HG02763 (cell line): ENCODE measurements at regions not wholly inside any gene's neighbourhood (a gene's known extent, or its start where the extent isn't known, plus 50 kb on each side); places are given as distances from the start of the nearest gene placed in this dataset.

Experiments
- ATAC-seq: cut with Tn5 transposase; IDR thresholded peaks from one replicate; pipeline ENCODE4 v1.9.1; 2021; ENCODE audit warnings: mild to moderate bottlenecking, moderate library complexity; ENCODE audit not compliant: unreplicated experiment

DNA sequence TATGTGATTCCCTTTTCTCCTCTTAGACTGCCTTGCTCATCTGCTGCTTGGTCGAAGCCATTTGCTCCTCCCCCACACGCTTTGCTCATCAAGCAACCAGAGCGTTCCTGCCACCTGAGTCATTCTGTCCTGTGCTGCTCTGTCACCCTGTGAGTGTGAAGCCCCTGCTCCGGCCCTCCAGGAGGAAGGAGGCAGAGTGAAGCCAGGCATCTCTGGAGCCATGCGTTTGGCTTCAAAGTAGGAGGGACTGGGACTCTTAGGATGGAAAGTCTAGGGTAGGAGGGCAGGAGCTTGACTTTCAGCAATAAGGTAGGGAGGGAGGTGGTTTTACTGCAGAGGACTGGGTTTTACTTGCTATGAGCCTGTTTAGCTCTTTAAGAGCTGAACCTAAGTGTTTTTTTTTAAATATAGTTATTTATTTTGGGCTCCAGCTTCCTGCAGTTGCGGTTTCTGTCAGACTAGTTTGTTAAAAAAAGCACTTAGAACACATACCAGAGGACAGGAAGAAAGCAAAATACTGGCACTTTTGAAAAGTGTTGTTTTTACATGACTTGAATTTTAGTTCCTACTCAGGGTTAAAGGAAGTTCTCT lies 63.6 kb downstream of the SPINK2 start:
- ATAC-seq: peak; percentile 90

DNA sequence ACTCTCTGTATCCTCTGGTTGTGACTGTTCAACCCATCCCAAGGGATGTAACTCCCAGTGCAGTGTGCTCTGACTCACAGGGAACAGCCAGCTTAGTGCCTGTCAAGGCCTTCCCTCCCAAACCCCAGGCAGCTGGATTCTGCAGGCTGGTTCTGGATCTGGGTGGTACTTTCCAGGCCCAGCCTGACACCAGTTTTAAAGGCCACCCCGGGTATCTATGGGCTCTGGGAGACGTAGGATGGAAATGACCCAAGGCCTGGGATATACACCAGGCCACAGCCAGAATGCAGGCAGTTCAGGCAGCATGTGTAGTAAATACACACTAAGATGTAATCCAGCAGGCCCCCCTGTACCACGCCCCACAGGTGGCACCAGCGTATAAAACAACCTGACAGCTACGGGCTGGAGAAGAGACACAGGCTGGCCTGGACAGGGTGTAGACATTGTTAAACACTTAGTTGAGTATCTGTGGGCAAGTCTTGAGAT lies 64.2 kb downstream of the SPINK2 start:
- peak; percentile 41 for ATAC-seq

DNA sequence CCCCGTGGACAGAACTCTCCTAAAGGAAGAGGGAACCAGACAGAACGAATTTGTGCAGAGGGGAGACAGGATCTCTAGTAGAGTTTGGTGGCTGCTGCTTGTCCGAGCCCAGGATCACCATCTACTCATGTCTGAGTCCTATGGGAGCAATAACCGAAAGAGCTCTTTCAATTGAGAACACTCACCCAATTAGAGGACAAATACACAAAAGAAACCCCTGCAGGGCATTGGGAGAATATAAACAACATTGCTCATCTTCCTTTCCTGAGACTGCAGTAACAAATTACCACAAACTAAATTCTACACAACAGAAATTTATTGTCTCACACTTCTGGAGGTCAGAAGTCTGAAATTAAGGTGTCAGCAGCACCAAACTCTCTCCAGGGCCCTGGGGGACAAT lies 65.6 kb downstream of the SPINK2 start:
- no peak for ATAC-seq

DNA sequence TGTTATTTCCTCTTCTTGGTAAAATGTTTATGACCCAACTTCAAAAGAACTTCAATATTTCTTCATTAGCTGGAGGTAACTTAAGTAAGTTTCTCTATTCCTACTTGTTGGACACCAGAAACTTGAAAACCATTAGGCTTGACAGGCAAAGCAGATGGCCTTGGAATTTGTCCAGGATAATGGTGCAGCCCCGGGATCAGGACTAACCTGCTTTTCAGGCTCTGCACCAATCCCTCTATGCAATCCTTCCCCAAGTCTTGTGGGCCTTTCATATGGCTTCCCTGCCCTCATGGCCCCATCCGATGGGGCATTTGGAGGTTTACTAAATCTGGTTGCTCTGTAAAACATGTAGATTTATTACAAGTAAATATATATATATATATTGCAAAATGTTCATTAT lies 68.5 kb downstream of the SPINK2 start:
- no peak for ATAC-seq

DNA sequence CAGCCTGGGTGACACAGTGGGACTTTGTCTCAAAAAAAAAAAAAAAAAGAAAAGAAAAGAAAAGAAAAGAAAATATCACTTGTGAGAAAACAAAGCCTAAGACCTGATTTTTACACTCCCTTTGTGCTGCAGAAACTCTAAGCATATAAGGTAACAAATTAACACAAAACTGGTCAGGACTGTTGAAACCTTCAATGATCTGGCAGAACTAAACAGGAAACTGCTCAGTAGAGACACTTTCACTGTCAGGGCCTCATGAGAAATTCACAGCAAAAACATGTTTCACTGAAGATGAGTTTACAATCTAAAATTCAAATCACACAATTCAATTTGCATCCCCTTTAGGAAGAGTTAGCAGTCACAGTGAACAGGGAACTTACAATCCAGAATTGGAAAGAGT lies 69.1 kb upstream of the HOPX start:
- ATAC-seq: no peak

DNA sequence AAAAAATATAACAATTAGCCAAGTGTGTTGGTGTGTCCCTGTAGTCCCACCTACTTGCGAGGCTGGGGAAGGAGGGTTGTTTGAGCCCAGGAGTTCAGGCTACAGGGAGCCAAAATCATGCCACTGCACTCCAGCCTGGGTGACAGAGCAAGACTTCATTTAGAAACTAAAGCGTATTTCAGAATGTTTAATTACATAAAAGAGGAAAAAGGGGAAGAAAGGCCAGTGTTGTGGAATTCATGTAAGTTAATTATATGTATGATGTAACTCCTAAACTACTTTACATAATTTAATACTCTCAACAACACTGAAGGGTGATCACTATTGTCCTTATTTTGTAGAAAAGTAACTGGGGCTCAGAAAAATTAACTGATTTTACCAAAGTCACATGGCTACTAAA lies 67.2 kb upstream of the HOPX start:
- ATAC-seq: no peak

DNA sequence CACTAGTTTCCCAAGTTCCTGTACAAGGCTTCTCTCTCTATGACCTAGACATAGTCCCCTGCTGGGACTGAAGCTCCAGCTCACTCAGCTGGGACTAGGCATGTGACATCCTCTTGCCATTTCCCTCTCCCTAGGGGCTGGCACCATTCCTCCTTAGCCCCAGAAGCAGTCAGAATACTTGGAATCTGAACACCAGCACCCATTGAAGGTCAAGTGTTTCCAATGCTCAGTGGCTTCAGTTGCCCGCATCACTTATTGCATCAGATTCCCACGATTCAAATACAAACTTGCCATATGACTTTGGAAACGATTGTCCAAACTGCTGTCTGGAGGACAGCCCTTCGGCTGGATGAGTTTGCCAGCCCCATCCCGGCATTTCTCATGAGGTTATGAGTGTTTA lies 65.5 kb upstream of the HOPX start:
- ATAC-seq: no peak

DNA sequence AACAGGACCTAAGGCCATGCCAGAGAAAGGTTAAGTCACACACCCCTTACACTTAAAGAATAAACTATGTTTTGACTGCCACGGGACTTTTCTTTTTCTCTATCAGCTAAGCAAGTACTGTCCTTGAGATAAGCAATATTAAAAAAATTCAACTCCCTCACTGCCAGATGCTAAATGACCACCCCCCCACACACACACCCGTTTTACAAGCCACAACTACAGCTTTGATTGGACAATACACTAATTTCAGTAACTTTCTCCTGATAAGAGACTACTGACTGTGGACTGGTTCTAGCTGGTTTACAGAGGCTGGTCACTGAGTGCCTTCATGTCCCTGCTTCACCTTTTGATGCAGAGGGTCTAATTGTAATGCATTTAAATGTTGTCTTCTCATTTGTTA lies 63.9 kb upstream of the HOPX start:
- no peak for ATAC-seq

DNA sequence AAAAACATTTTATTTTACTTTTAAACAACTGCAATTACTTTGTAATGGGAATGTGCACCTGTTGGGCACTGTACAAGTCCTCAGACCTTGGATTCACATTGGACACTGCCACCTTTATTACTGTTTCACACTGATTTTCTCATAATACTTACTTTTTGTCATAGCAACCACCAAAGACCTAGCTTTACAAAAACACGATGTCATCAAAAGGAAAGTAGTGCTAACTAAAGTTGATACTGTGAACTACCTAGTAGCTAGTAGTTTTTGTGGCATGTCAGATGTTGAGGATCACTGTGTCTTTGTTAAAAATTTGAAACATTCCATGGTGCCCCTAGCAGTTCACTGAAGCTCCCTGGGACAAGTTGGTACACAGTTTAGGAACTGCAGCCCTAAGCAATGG lies 62.9 kb upstream of the HOPX start:
- no peak for ATAC-seq

DNA sequence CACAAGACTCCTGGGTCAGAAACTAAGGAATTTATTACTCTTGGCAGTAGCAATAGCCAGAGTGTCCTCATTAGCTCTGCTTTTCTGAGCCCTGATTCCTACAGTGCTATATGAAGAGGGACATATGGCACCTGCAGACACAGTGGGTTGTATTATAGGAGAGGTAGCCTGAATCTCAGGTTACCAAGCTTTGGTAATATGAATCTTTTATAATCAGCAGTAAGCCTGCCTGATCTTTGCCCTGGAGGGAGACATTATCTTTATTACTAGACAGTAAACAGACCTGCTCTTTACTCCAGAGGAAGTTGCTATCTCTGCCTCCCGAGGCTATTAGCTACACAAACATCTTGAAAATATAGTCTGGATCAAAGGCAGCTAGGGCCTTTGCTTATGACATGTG lies 62.5 kb upstream of the HOPX start:
- no peak for ATAC-seq

DNA sequence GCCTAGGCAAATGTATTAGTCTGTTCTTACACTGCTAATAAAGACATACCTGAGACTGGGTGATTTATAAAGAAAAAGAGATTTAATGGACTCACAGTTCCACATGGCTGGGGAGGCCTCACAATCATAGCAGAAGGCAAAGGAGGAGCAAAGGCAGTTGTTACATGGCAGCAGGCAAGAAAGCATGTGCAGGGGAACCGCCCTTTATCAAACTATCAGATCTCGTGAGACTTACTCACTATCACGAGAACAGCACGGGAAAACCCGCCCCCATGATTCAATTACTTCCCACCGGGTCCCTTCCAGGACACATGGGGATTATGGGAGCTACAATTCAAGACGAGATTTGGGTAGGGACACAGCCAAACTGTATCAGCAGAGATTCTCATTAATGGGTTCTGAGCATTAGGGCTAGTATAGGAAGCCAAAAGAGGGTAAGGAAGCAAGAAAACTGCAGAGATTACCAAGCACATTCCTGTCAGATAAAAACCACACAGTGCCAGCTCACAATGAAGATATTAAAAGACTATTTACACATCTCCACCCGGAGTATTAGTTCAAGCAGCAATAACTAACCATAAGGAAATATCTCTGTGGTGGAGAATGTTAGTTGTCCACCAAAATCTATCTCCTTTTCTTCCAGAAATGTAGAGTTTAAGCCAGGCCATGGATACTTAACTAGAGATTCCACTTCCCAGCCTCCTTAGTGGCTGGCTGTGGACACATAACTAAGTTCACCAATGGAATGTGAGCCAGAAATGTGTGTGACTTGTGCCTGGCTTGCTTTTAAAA lies 61.2 kb upstream of the HOPX start:
- ATAC-seq: no peak

DNA sequence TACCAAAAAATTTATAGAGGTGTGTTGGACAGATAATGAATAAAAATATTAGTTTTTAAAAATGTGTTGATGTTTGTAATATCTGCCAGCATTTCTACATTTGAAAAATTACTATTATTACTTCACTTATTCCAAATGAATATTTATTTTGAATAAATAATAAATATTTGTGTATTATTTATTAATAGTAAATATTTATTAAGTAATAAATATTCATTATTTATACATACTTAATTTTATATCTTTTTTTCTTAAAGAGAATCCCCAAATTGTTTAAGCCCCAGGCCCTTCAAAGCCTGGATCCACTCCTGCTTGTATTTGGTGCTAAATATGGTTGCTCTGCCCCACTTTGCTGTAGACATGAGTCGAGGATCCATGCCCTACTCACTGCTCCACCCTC lies 60.5 kb upstream of the HOPX start:
- no peak for ATAC-seq

DNA sequence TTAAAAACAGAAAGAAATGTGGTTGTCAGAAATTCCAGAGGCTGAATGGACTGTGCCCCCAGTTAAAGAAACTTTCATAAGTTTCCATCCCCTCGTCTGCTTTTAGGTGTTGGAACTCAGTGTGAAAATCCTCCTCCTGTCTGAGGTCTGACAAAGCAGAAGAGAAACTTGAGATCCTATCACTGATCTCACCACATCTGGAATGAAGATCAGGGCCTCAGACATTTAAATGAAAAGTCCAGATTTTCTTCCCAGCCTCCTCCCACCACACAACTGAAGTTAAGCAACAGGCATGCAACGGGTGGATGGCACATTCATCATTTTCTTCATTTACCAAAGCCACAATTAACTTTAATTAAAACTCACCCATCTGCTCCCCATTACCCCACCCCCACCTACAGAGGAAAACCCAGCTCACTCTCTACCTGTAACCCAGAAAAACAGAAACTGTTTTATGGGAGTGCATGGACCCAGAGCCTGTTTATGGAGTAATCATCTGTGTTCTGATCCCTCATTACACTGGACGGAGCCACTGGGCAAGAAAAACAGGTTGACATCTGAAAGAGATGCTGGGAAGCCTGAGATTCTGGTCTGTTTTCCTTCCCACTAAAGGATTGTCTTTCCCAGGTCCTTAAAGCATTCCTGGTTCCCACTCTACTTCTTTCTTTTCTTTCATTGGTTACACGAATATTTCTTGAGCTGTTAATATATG lies 58.1 kb upstream of the HOPX start:
- no peak for ATAC-seq

DNA sequence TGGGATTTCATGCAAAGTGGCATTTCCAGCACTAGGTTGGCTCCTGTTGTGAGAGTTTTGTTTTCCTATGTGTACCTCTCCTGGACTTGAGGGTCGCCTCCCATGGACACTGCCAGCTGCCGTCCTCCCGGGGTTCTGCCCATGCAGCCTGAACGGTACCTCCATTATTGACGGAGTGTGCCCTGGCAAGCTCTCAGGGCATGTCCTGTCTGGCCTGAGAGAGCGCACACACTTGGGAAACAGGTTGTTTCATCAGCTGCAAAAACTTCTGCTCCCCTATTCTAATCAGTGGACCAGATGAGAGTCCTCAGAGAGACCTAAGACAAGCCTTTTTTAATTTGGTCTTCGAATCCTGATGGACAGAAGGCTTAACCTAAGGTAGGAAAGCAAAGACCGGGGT lies 56.6 kb upstream of the HOPX start:
- no peak for ATAC-seq

DNA sequence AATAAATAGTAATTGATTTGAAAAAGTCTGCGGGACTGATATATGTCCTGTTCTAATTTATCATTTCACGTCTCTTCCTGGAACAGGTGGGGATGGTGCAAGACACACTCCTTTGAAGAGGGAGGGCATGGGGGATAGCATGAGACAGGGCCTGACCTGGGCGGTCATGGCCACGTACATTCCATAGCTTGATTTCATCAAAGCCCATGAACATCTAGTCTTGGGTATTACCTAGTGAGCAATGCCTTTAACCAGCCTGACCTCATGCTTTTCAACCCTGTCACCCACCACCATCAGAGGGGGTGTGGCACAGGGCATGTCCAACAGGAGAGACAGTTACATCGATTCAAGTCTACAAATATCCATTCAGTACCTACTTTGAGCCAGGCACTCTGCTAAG lies 52.3 kb upstream of the HOPX start:
- no peak for ATAC-seq

DNA sequence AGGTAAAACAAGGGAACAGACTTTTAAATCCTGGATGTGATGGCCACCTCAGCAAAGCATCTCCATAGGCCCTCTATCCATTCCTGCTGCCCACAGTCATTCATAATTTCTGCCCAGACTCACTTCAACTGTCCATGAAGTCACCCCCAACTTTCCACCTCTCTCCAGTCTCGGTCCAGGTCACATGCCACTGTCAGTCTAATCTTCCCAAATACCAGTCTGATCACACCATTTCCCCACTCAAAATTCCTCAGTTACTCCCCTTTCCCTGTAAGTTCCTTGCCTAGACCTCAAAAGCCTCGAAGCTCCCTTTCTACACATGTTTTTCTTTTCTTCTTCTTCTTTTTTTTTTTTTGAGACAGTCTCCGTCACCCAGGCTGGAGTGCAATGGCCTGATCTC lies 51.2 kb upstream of the HOPX start:
- no peak for ATAC-seq

DNA sequence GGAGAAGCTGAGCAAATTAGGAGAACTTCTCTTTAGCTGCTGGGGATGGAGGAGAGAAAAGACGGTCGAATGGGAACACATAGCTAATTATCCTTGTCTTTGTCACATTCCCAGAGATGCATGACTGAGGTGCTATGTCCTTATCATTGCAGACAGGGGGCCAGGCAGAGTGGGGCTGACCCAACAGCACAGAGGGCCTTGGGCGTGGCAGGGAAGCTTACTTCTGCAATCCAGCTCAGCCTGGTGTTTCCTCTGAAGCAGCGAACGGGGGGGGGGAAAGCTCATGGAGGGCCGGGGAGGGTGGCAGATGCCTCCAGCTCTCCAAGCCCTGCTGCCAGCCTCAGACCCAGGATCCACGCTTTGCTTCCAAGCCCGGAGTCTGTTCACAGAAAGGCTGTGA lies 50.8 kb upstream of the HOPX start:
- no peak for ATAC-seq
